ENCODE measurements at regions not wholly inside any gene's neighbourhood (a gene's known extent, or its start where the extent isn't known, plus 50 kb on each side); places are given as distances from the start of the nearest gene placed in this dataset.

DNA sequence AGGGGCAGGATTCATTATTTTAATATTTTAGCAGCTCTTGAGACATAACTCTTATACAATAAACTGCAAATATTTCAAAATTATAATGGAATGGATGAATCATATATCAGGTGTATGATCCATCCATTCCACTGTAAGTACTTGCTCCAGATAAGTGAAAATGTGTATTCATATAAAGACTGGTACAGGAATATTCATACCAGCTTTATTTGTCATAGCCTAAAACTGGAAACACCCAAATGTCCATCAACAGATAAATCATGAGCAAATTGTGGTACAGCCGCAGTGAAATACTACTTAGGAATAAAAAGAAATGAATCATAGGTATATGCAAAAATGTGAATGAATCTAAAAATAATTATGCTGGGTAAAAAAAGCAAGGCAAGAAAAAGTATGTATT is 263.6 kb upstream of the SYT10 start:
- no peak overlapping the region for H3K4me3 ChIP-seq (replicated peaks; ENCODE audit: low read depth, low read length)
- TF ChIP-seq, protein P1, sequence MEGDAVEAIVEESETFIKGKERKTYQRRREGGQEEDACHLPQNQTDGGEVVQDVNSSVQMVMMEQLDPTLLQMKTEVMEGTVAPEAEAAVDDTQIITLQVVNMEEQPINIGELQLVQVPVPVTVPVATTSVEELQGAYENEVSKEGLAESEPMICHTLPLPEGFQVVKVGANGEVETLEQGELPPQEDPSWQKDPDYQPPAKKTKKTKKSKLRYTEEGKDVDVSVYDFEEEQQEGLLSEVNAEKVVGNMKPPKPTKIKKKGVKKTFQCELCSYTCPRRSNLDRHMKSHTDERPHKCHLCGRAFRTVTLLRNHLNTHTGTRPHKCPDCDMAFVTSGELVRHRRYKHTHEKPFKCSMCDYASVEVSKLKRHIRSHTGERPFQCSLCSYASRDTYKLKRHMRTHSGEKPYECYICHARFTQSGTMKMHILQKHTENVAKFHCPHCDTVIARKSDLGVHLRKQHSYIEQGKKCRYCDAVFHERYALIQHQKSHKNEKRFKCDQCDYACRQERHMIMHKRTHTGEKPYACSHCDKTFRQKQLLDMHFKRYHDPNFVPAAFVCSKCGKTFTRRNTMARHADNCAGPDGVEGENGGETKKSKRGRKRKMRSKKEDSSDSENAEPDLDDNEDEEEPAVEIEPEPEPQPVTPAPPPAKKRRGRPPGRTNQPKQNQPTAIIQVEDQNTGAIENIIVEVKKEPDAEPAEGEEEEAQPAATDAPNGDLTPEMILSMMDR (IDR thresholded peaks at IDR 0.05; ENCODE audit: low read length, missing control alignments) = no peak
- no peak for DNase-seq (ENCODE audit: low read depth)

DNA sequence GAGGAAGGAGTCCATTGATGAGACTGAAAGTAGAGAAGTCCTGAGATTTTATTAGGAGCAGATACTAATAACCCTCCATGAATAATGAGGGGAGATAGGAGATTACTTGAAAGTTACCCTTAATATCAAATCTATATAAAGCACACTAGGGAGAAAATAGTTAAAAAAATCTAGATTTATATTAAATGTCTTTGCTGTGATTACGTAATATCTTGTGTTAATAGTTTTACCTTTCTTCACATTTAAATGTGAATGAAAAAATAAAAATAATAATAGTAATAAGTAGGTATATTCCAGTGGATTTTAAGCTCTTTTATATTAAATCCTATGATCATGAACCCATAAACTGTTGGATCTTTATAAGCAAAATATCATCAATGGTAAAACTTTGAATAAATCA is 267.3 kb upstream of the SYT10 start:
- H3K4me3 ChIP-seq (replicated peaks; ENCODE audit: low read depth, low read length) = no peak overlapping the region
- TF ChIP-seq, protein P1 (IDR thresholded peaks at IDR 0.05; ENCODE audit: low read length, missing control alignments) = no peak
- DNase-seq (ENCODE audit: low read depth) = no peak

DNA sequence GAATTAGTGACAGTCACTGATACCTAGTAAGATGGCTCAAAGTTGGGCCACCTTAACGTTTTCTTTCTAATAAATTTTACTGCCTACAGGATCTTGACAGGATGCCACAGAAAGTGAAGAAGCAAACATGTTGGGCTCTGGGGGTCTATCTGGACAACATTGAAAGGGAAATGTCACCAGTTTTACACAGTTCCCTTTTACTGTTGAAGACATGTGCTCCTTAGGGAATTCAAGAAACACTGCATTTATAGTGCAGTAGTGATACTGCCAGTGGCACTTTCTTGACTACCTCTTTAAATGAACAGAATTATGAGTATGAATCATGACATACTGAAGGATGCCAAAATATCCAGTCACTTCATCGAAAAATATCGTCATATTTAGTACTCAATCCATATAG is 269.3 kb upstream of the SYT10 start:
- H3K4me3 ChIP-seq (replicated peaks; ENCODE audit: low read depth, low read length) = no peak overlapping the region
- TF ChIP-seq, protein P1 (IDR thresholded peaks at IDR 0.05; ENCODE audit: low read length, missing control alignments) = no peak
- DNase-seq (ENCODE audit: low read depth) = no peak

DNA sequence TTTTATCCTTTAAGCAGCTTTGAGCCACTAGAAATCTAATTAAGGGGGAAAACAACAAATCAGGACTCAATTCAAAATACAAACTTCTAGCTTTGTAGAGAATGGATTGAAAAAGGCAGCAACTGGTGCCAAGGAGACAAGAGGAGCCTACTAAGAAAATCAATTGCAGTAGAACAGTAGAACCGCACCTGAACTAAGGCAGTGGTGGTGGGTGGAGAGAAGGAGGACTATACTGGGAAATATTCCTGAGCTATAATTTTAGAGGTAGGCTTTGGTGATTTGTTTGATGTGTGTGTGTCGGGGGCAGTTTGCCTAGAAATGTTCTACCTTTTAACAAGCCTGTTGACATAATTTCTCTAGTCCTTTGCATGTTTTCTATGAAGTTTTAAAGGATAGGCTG is 270.9 kb upstream of the SYT10 start:
- no peak for DNase-seq (ENCODE audit: low read depth)
- H3K4me3 ChIP-seq (replicated peaks; ENCODE audit: low read depth, low read length) = no peak overlapping the region
- TF ChIP-seq, protein P1 (IDR thresholded peaks at IDR 0.05; ENCODE audit: low read length, missing control alignments) = no peak

DNA sequence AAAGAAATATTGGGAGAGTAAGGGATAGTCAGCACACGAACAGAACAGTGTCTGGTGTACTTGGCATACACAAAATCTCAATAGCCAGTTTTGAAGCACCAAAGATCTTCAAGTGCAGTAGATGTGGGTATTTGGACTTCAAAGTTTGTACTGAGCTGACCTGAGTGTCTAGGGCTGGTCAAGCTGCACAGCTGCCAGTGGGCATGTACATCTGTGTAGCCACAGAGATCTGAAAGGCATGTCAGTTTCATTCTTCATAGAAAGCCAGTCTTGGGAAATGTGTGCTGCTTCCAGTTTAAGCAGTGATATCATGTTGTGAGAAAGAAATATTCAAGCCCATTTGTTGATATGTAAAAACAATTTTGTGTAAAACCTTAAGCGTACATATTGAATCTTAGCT is 279.0 kb upstream of the SYT10 start:
- TF ChIP-seq, protein P1 (IDR thresholded peaks at IDR 0.05; ENCODE audit: low read length, missing control alignments) = no peak
- DNase-seq (ENCODE audit: low read depth) = no peak
- H3K4me3 ChIP-seq (replicated peaks; ENCODE audit: low read depth, low read length) = no peak overlapping the region

DNA sequence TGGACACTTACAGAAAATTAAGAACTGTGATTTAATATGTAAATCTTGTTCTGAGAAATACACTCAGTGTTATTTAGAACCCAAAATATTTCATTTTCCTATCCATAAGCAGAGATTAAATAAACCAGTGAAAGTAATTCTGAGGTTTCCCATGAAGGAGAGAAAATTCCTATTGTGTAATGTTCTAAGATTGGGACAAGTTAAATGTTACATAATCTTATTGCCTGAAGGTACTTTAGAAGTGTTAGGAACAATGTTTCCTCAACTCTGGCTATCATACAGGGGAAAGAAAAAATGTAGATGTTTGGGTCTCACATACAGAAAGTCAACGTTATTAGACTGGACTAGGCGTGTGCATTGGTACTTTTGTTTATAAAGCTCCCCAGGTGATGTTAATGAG is 281.9 kb upstream of the SYT10 start:
- no peak for DNase-seq (ENCODE audit: low read depth)
- TF ChIP-seq, protein P1 (IDR thresholded peaks at IDR 0.05; ENCODE audit: low read length, missing control alignments) = no peak
- no peak overlapping the region for H3K4me3 ChIP-seq (replicated peaks; ENCODE audit: low read depth, low read length)

DNA sequence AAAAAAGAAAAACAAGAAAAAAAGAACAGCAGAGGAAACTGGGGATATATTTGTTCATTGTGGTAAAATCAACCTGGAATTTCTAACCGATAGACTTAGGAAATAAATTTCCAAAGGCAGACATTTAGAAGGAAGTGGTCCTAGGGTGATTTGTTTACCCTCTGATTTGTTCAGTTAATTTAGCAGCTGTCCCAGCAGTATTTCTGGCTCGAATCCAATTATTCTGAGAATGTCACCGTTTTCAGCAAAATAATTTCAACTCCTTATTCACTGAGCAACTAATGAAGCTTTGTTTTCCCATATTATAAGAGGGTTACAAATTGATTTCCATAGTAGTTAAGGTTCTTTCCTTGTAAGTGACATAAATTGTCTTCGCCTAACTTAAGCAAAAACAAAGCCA is 285.2 kb upstream of the SYT10 start:
- no peak for DNase-seq (ENCODE audit: low read depth)
- TF ChIP-seq, protein P1 (IDR thresholded peaks at IDR 0.05; ENCODE audit: low read length, missing control alignments) = no peak
- H3K4me3 ChIP-seq (replicated peaks; ENCODE audit: low read depth, low read length) = no peak overlapping the region
